HG03135 (cell line): ENCODE measurements at regions not wholly inside any gene's neighbourhood (a gene's known extent, or its start where the extent isn't known, plus 50 kb on each side); places are given as distances from the start of the nearest gene placed in this dataset.
"Not testable (repeated sequence)": the region's sequence is repeated elsewhere in the genome, so short reads cannot be mapped to it uniquely, and the experiment has no call there.

Source experiments
- ATAC-seq: cut with Tn5 transposase; IDR thresholded peaks from one replicate; pipeline ENCODE4 v1.9.1; 2021; ENCODE audit warnings: mild to moderate bottlenecking, moderate library complexity; ENCODE audit not compliant: unreplicated experiment

- ATAC-seq, result no peak
These were observed 54.0 kb upstream of the ANKRD28 start for GRCh38 chr3:15851735-15852134.

DNA sequence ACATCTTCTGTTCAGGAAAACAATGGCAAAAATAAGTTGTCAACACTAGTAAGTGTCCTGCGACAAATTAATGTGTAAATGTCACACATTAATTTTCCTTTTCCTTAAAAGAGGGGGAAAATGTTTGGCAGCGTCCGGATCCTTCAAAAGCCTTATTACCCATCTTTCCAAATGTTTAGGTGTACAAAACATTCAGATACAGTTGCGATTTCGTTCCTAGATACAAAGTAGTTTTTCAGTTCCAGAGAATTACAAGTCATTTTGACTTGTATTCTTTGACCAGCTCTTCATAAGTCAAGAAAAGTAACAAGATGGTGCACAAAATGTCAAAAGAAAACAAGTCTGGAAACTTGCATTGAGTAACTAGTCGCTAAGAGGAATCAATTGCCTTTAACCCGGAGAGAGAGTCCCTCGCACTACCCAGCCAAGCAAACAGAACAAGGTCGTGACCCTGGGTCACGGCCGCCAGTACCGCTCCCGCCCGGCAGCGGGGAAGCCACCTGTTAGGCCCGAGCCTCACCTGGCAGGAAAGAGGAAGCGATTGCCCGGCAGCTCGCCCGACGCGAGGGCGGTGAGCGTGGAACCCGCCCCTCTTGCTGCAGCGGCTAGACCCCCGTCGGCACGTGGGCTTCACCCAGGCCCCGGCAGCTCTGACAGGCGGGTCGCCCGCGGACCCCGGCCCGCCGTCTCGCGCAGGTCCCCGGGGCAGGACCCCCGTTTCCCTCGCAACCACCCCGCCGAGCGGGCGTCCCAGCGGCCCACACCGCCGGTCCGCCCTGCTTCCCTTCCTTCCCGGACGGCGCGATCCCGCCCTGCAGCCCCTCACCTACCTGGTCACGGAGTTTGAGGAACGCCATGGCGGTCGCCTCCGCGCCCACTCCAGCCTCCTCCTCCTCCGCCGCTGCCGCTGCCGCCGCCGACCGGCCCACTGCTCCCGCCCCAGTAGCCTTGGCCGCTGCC, 61.0 kb upstream of the ANKRD28 start:
- peak; percentile 72 for ATAC-seq

DNA sequence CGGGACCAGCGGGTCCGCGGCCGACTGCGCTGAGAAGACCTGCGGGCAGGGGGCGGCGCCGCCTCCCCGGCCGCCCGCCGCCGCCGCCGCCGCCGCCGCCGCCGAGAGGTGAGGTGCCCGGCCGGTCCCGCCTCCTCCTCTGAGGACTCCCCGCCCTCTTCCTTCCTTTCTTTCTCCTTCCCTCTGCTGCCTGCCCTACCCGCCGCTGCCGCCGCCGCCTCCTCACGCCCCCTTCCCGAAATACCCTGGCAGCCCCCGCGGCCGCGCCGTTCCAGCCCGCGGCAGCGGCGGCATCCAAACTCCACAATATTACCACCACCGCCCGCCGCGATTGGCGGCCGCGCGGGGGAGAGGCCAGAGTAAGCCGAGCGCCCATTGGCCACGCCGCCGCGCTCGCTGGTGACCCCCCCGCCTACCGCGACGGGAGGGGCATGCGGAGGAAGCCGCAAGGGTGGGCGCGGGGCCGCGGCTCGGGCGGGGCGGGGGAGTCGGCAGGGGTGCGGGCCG, 61.8 kb upstream of the ANKRD28 start:
- ATAC-seq, result peak; percentile 83

DNA sequence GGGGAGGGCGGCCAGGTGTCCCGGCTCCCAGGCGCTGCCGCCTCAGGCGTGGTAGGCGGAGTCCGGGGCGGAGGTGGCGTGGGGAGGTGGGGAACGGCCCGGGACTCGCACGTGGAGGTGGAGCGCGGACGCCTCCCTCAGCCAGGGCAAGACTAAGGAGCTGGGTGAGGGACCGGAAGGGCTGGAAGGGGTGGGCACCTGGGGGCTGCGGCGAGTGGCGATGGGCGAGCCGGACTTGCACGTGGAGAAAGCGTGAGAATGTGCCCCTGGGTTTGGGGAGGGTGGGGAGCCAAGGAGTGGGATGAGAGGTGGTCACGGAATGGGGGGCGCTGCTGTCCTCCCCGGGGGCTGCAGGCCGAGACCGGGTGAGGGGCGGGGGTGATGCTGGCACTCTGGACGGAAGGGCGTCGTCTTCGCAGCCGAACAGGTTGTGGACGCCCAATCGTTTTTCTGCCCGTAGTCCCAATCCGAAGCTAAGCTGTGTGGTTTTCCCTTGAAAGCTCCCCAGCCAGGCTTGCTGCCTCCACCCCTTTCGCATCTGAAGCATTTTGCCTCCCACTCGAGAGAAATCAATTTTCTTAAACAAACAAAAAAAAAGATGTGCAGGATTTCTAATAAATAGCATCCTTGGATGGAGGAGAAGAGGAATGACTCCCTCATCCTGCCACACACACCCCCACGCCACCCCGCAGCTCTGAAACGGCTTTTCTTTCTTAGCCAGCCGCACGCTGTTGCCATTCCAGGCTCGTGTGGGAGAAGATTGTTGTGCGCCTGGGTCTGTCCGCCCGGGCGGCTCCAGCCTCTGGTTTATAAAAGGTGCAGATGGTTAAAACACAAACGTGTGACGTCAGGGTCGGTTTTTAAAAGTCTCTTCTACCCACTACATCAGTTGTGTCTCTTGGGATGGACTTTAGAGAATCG, 62.5 kb upstream of the ANKRD28 start:
- peak; percentile 53 for ATAC-seq

DNA sequence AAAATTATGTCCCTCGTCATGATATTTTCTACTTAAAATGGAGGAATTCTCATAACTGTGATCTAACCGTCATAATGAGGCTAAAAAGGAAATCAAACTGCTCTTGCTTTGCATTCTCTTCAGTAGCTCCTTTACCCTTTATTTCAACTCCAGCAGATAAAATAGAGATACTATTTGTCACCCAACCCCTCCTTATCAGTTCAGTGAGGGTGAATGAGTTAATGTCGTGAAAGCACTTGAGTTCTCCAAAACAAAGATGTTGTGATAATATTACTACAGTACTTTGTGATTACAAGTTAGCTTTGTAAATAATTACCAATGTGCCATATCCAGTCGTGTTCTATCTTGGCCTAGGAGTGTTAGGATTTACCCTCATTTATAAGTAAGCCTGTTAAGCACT, 63.4 kb upstream of the ANKRD28 start:
- ATAC-seq, result no peak

DNA sequence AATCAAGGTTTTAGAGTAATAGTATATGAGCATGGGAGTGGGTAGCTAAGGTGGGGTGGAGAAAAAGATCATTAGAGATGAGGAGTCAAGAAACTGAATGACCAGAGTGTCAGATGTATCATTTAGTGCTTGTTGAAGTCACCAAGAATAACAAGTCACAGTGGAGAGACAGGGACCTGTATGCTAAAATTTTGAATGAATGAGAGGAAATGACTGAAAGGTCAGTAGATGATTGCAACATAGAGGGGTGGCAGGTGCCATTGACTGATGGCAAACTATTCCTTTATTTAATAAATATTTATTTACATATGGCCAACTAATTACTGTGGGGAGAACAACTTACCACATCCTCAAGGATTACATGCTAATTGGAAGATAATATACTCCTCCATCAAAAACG, 75.0 kb upstream of the ANKRD28 start:
- ATAC-seq, result no peak

- no peak for ATAC-seq
These were observed 75.6 kb upstream of the ANKRD28 start for GRCh38 chr3:15873415-15873814.

- ATAC-seq, result no peak
These were observed 77.4 kb upstream of the ANKRD28 start for GRCh38 chr3:15875016-15875689.

GRCh38 chr3:15876669-15877068, 78.9 kb upstream of the ANKRD28 start:
- no peak for ATAC-seq

DNA sequence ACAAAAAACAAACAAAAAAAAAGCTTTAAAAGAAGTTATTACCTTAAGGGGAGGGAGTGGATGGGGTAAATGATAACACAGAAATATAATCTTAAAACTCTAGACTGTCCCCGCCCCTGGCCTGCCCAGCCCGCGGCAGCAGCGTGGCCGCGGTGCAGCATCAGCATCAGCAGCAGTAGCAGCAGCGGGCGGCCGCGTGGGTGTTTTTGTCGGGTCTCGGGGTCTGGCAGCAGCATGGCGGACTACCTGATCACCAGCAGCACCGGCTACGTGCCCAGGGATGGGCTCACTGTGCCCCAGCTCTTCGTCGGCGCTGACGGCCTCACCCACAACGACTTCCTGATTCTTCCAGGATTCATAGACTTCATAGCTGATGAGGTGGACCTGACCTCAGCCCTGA, 80.0 kb upstream of the ANKRD28 start:
- ATAC-seq, result no peak

- not testable (repeated sequence) for ATAC-seq
These were observed 82.0 kb upstream of the ANKRD28 start for GRCh38 chr3:15879787-15880186.

GRCh38 chr3:15882577-15882976, 84.8 kb upstream of the ANKRD28 start:
- no peak for ATAC-seq

- ATAC-seq, result no peak
These were observed 86.4 kb upstream of the ANKRD28 start for GRCh38 chr3:15884132-15884531.

GRCh38 chr3:15886521-15886920, 88.7 kb upstream of the ANKRD28 start:
- ATAC-seq, result no peak

GRCh38 chr3:15887261-15887660, 89.5 kb upstream of the ANKRD28 start:
- no peak for ATAC-seq

DNA sequence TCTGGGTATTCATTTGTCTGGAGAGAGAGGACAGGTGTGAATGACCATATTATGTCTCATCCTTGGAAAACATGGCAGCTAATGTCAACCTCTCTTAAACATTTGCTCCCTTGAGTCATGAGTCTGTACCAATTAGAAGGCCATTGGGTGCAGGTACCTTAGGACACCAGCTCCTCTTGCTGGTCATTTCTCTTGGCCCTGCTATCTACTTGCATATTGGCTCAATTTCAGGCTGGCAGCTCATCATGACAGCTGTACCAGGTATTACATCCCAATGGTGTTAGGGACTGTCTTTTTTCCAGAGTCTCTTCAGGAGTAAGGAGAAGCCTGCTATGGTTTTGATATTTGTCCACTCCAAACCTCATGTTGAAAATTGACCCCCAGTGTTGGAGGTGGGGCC, 92.2 kb upstream of the ANKRD28 start:
- ATAC-seq, result no peak

GRCh38 chr3:15892311-15893227, 94.8 kb upstream of the ANKRD28 start:
- no peak for ATAC-seq

DNA sequence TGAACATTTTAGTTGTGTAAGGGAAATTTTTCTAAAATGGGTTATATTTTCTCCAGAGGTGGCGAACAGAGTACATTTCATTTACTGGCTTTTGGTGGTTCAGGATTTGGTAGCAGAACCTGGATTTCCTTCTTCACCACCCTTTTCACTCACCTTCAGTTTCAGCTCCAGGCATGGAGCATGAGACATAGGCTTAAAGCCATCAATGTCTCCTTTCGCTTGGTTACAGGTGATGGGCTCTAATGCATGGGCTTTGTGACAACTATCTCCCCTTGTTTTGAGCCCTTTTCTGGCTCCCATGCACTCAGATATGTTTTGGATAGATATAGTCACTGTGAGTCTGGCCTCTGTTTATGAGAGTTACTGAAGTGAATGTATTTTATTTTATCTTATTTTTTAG, 96.6 kb upstream of the ANKRD28 start:
- ATAC-seq, result no peak

GRCh38 chr3:15896500-15896899, 98.7 kb upstream of the ANKRD28 start:
- ATAC-seq, result no peak

DNA sequence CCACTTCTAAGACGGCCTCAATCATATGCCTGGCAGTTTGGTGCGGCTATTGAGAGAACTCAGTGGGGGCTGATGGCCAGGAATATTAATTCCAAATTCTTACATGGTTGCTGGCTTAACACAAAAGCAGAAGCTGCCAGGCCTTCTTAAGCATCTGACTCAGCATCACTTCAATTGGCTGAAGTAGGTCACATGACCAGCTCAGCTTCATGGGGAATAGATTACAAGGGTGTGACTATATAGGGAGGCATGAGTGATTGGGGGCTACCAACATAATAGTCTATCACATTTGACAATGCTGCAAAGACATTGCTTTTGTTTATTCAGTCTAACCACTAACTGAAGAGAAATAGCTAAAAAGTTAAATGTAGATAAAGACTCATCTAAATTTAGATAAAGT, 101.6 kb upstream of the ANKRD28 start:
- no peak for ATAC-seq
